RWPE2 (cell line): ENCODE measurements at regions not wholly inside any gene's neighbourhood (a gene's known extent, or its start where the extent isn't known, plus 50 kb on each side); places are given as distances from the start of the nearest gene placed in this dataset.
"Not testable (repeated sequence)": the region's sequence is repeated elsewhere in the genome, so short reads cannot be mapped to it uniquely, and the experiment has no call there.

Experiments
- ATAC-seq: fragments of 200-7000 bp; cut with Tn5 transposase; 3 replicates; pipeline ENCODE4 v1.9.1; 2021; ENCODE audit warnings: low read depth
- DNase-seq: peaks from one replicate; pipeline ENCODE4 v3.0.0-alpha.2; 2020; ENCODE audit warnings: low spot score
- H3K27ac ChIP-seq: fragments of 450-650 bp; 2 replicates; pipeline ENCODE4 v1.5.1; 2017; ENCODE audit warnings: mild to moderate bottlenecking; ENCODE audit not compliant: poor library complexity, severe bottlenecking
- H3K27me3 ChIP-seq: fragments of 250-450 bp; sonication (Bioruptor Pico); 2 replicates; pipeline ENCODE4 v1.5.1; 2021; ENCODE audit warnings: mild to moderate bottlenecking, moderate library complexity; ENCODE audit not compliant: insufficient read depth, poor library complexity, severe bottlenecking
- H3K36me3 ChIP-seq: fragments of 250-450 bp; sonication (Bioruptor Pico); 2 replicates; pipeline ENCODE4 v1.5.1; 2020; ENCODE audit warnings: low read depth, mild to moderate bottlenecking, moderate library complexity
- H3K4me1 ChIP-seq: fragments of 250-450 bp; sonication (Bioruptor Pico); 2 replicates; pipeline ENCODE4 v1.5.1; 2021; ENCODE audit warnings: mild to moderate bottlenecking, moderate library complexity; ENCODE audit not compliant: insufficient read depth, poor library complexity, severe bottlenecking
- H3K4me3 ChIP-seq: fragments of 250-450 bp; sonication (Bioruptor Pico); 2 replicates; pipeline ENCODE4 v1.5.1; 2021; ENCODE audit warnings: mild to moderate bottlenecking, moderate library complexity; ENCODE audit not compliant: severe bottlenecking
- H3K9me3 ChIP-seq: fragments of 250-450 bp; sonication (Bioruptor Pico); 2 replicates; pipeline ENCODE4 v1.5.1; 2021; ENCODE audit warnings: mild to moderate bottlenecking, moderate library complexity; ENCODE audit not compliant: severe bottlenecking
- TF ChIP-seq, protein P1 (sequence below): fragments of 450-650 bp; IDR thresholded peaks from one replicate; pipeline ENCODE4 v1.5.1; 2017; ENCODE audit warnings: mild to moderate bottlenecking, moderate library complexity; ENCODE audit not compliant: poor library complexity, severe bottlenecking

GRCh38 chr5:96112703-96113102, 151.1 kb upstream of the ELL2 start:
- DNase-seq, result no peak
- TF ChIP-seq, protein P1, sequence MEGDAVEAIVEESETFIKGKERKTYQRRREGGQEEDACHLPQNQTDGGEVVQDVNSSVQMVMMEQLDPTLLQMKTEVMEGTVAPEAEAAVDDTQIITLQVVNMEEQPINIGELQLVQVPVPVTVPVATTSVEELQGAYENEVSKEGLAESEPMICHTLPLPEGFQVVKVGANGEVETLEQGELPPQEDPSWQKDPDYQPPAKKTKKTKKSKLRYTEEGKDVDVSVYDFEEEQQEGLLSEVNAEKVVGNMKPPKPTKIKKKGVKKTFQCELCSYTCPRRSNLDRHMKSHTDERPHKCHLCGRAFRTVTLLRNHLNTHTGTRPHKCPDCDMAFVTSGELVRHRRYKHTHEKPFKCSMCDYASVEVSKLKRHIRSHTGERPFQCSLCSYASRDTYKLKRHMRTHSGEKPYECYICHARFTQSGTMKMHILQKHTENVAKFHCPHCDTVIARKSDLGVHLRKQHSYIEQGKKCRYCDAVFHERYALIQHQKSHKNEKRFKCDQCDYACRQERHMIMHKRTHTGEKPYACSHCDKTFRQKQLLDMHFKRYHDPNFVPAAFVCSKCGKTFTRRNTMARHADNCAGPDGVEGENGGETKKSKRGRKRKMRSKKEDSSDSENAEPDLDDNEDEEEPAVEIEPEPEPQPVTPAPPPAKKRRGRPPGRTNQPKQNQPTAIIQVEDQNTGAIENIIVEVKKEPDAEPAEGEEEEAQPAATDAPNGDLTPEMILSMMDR, result no peak
- H3K36me3 ChIP-seq, result no peaks in the 10 kb centered on the region
- no peak overlapping the region for H3K4me3 ChIP-seq
- peak overlapping the region; percentile 70 for H3K27ac ChIP-seq
- H3K9me3 ChIP-seq, result no peaks in the 10 kb centered on the region
- ATAC-seq, result no peak
- H3K27me3 ChIP-seq, result no peaks in the 10 kb centered on the region
- peaks cover 22% of the 10 kb centered on the region for H3K4me1 ChIP-seq

DNA sequence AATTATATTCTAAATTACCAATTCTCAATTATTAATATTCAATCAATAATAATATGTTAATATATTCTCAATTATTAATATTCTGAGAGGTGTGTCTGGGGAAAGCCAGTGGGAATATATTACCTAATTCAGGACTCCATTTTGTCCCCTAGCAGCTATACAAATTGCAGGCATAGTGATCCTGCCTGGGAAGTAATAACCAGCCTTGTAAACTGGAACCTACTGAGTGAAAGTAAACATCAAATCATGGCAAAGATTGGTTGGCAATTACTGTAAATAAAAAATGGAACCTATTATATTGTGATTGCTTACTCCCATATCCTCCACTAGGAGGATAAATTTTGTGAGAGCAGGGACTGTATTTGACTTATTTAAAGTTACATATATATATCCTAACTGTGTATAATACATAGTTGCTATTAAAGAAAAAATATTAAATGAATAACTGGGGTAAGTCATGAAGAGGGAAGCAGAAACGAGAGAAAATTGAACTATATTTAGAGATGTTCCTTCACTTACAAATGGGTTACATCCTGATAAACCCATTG, 150.5 kb upstream of the ELL2 start:
- no peak overlapping the region for H3K4me3 ChIP-seq
- DNase-seq (no peak), ATAC-seq (no peak)
- H3K27ac ChIP-seq, result peak overlapping the region; percentile 70
- no peaks in the 10 kb centered on the region for H3K9me3 ChIP-seq
- H3K4me1 ChIP-seq, result peaks cover 22% of the 10 kb centered on the region
- H3K36me3 ChIP-seq, result no peaks in the 10 kb centered on the region
- TF ChIP-seq, protein P1, result no peak
- no peaks in the 10 kb centered on the region for H3K27me3 ChIP-seq

DNA sequence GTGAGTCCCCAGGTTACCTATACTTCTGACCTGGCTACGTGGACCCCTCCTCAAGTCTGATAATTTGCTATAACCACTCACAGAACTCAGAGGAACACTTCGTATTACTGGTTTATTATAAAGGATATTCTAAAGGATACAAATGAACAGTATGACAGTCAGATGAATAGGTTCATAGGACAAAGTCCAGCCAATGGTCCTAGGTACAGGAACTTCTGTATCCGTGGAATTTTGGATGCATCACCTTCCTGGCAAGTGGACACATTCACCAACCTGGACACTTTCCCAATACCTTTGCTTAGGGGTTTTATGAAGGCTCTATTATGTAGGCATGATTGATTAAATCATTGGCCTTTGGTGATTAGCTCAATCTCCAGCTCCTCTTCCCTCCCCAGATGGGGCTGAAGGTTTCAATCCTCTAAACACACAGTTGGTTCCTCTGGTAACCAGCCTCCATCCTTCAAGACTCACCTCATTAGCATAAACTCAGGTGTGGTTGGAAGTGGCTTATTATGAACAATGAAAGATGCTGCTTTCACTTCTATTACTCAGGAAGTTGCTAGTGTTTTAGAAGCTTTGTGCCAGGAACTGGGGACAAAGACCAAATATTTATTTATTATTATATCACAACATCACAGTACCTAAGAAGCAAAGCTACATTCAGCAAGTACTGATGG, 149.6 kb upstream of the ELL2 start:
- H3K27ac ChIP-seq, result no peak overlapping the region
- ATAC-seq (no peak), DNase-seq (no peak)
- no peaks in the 10 kb centered on the region for H3K36me3 ChIP-seq
- no peaks in the 10 kb centered on the region for H3K27me3 ChIP-seq
- H3K4me1 ChIP-seq, result peaks cover 22% of the 10 kb centered on the region
- TF ChIP-seq, protein P1, result no peak
- no peak overlapping the region for H3K4me3 ChIP-seq
- H3K9me3 ChIP-seq, result no peaks in the 10 kb centered on the region

- ATAC-seq (no peak), DNase-seq (no peak)
- Histone ChIP-seq H3K9me3 (no peaks in the 10 kb centered on the region), H3K4me3 (no peak overlapping the region), H3K4me1 (peaks cover 22% of the 10 kb centered on the region), H3K27ac (no peak overlapping the region), H3K36me3 (no peaks in the 10 kb centered on the region), H3K27me3 (no peaks in the 10 kb centered on the region)
- TF ChIP-seq, protein P1, result no peak
These were observed 148.6 kb upstream of the ELL2 start for GRCh38 chr5:96110300-96110699.

DNA sequence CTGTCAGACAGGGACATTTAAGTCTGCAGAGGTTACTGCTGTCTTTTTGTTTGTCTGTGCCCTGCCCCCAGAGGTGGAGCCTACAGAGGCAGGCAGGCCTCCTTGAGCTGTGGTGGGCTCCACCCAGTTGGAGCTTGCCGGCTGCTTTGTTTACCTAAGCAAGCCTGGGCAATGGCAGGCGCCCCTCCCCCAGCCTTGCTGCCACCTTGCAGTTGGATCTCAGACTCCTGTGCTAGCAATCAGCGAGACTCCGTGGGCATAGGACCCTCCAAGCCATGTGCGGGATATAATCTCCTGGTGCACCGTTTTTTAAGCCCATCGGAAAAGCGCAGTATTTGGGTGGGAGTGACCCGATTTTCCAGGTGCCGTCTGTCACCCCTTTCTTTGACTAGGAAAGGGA, 147.0 kb upstream of the ELL2 start:
- not testable (repeated sequence) for H3K9me3 ChIP-seq, H3K27me3 ChIP-seq, H3K4me3 ChIP-seq, H3K36me3 ChIP-seq, DNase-seq, ATAC-seq, H3K27ac ChIP-seq
- peaks cover 11% of the 10 kb centered on the region for H3K4me1 ChIP-seq

DNA sequence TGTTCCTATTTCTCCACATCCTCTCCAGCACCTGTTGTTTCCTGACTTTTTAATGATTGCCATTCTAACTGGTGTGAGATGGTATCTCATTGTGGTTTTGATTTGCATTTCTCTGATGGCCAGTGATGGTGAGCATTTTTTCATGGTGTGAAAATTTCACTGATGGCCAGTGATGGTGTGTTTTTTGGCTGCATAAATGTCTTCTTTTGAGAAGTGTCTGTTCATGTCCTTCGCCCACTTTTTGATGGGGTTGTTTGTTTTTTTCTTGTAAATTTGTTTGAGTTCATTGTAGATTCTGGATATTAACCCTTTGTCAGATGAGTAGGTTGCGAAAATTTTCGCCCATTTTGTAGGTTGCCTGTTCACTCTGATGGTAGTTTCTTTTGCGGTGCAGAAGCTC, 142.2 kb upstream of the ELL2 start:
- not testable (repeated sequence) for H3K36me3 ChIP-seq, H3K27ac ChIP-seq, H3K4me1 ChIP-seq, DNase-seq, H3K9me3 ChIP-seq, H3K27me3 ChIP-seq, H3K4me3 ChIP-seq, ATAC-seq
